ENCODE measurements at regions not wholly inside any gene's neighbourhood (a gene's known extent, or its start where the extent isn't known, plus 50 kb on each side); places are given as distances from the start of the nearest gene placed in this dataset.

DNA sequence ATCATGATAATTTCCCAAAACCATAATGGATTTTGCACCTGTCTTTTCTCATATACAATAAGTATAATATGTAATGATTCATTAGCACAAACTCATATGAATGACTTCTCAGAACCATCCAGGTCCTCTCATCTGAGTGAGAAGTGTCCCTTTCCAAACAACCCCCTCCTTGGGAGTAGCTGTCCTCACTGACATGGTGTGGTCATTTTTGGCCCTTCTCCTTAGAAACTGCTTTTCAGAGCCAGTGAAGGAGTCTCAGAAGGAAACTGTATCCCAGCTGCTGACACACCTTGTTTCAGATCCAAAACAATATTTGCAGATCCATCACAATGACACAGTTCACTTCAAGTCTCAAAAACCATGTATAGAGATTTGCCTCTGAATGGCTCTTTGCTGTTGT is 95.5 kb downstream of the MIS18A start:
- DNase-seq, result no peak

DNA sequence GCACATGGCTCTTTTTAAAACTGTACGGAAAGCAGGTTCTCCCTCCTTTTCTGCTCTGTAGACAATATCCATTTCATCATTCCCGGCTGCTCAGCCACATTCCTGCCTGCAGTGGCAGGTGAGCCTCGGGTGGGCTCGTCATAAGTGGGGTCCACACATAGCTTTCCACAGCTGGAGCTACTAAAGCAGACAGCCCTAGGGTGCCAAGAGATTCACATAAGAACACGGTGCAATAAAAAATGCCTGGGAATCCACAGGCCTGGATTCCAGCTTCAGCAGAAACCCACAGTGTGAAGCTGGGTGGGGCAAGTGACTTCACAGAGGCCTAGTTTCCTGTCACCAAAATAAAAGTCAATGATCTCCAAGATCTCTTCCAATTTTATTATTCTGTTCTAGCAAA is 96.4 kb downstream of the MIS18A start:
- DNase-seq, result no peak

DNA sequence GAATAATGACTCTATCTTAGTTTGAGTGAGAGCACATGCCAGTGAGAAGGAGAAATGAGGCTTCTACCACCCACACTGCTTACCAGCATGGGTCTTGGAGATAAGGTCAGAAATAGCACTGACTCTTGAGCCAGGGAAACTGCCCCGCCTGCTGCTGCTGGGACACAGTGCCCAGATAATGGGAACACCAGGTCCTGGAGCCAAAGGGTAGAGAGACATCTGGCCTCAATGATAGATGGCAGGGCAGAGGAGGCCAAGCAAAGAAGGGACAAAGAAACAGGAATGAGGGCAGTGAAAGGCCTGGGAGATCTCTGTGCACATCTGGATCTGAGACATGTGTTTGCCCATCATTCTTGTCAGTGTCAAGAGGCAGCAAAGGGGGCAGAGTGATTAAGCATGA is 97.4 kb downstream of the MIS18A start:
- DNase-seq, result no peak

DNA sequence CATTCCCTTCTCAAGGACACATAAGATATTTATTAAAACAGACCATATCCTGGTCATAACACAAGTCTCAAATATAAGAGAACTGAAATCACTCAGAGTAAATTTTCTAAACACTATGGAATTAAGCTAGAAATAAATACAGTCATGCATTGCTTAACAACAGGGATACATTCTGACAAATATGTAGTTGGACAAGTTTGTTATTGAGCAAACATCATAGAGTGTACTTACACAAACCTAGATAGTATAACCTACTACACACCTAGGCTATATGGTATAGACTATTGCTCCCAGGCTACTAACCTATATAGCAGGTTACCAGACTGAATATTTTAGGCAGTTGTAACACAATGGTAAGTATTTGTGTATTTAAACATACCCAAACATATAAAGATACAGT is 104.0 kb downstream of the MIS18A start:
- DNase-seq, result no peak

DNA sequence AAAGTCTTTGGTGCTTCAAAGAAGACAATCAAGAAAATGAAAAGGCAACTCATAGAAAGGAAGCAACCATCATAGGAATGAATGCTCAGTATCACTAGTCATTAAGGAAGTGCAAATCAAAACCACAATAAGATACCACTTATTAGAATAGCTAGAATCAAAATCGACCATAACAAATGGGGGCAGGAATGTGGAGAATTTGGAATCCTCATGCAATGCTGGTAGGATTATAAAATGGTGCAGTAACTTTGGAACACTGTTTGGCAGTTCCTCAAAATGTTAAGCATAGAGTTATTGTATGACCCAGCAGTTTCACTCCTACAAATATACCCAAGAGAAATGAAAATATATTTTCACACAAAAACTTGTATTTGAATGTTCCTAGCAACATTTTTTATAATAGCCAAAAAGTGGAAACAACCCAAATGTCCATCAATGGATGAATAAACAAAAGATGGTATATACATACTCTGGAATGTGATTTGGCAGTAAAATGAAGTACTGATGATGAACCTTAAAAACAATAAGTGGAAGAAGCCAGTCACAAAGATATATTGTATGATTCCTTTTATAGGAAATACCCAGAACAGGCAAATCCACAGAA is 105.6 kb downstream of the MIS18A start:
- DNase-seq, result no peak

DNA sequence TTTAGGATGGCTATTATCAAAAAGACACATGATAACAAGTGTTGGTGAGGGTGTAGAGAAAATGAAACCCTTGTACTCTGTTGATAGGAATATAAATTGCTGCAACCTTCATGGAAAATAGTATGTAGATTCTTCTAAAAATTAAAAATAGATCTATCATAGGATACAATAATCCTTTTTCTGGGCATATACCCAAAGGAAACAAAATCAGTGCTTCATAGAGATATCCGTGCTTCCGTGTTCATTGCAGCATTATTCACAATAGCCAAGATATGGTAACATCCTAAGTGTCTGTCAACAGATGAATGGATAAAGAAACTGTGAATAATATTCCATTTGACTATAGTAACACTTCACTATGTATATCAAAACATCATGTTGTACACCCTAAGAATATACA is 106.7 kb downstream of the MIS18A start:
- DNase-seq, result no peak

DNA sequence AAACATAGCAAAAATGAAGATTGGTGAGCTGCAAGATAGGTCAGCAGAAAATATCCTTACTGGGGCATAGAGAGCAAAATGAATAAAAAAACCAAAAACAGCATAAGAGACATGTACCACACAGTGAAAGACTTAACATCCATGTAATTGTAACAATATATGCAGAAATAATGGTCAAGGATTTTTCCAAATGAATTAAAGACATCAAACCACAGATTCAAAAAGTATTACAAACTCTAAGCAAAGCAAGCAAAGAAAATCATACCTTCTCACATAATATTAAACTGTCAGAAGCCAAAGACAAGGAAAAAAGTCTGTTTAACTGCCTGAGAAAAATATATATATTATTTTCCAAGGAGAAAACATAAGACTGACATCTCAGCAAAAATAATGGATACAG is 111.3 kb downstream of the MIS18A start:
- no peak for DNase-seq

DNA sequence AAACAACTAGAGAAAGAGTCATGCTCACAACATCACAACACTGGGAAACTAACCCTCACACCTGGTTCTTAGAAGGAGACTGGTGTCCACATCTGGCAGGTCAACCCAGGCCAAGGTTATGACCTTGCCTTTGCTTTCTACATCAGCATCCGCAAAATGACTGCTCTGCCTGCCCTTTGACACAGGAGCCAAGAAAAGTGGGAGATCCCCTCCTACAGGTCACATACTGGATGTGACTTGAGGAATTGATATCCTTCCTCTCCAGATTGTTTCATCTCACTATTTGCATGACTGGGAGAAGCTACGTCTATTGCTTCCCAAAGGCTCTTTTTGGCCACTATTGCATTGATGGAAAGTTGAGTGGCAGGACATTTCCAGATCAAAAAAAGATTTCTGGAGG is 115.5 kb downstream of the MIS18A start:
- DNase-seq, result no peak

DNA sequence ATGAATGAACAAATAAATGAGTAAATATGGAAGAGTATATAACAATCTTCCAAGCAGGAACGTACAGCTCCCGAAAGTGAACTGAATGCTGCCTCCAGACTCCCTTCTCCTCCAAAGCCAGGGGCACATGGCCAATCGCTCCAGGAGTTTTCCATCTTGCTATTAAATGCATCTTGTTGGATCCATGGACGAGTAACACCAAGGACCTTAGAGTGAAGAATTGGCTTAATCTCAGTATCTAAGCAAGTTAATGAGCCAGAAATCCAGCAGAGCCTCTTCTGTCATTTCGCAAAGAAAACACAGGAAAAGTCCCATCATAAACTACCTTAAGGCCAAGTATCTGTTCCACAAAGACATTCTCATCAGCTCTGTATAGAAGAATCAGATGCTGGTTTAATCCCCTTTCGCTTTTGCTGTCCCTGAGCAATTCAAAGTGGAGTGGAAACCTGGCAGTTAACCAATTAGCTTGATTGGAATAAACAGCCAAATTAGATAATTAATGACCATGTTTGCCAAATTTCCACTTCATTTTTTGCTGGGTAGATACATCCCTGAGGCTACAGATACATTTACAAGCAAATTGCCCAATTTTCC is 116.0 kb downstream of the MIS18A start:
- DNase-seq, result no peak

DNA sequence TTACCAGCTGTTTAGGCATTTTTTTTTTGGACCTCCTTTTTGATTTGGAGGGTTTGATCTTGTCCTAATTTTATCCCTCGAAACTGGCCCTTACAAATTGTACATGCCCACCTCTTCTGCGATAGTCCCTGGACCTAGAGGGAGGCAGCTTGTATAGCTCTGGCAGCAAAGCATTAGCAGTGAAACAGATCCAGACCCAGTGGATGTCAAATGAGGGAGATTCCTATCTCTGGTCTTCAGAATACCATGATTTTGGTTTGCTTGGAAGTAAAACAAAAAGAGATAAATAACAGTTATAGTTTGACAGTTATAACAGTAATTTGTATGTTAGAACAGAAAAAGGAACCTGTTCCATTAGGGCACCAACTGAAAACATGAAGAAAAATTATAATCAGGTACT is 123.6 kb downstream of the MIS18A start:
- no peak for DNase-seq

DNA sequence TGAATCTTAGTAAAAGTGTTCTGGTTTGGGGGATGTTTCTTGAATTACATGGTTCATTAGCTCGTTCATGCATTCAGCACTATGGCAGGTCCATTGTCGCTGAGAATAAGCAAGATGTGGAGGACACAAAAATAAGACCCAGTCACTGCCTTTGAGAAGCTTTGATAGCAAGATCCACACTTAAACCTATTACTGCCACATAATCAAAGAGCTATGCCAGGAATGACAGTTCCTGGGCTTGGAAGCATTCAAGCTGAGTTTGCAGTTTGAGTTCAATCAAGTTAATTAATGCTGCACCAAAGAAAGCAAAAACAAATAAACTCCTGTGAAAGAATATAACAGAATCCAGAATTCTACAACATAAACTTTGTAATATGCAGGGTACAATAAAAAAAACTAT is 131.8 kb downstream of the MIS18A start:
- no peak for DNase-seq

DNA sequence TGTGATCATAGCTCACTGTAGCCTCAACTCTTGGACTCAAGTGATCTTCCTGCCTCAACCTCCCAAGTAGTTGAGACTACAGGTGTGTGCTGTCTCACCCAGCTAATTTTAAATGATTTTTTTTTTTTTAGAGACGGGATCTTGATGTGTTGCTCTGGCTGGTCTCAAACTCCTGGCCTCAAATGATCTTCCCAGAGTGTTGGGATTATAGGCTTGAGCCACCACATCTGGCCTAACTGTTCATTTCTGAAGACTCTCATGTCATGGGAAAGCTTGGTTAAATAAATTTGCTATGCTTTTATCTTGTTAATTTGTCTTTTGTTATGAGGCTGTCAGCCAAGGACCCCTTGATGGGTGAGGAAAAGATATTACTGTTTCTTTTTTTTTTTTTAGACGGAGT is 134.0 kb downstream of the MIS18A start:
- DNase-seq, result no peak

DNA sequence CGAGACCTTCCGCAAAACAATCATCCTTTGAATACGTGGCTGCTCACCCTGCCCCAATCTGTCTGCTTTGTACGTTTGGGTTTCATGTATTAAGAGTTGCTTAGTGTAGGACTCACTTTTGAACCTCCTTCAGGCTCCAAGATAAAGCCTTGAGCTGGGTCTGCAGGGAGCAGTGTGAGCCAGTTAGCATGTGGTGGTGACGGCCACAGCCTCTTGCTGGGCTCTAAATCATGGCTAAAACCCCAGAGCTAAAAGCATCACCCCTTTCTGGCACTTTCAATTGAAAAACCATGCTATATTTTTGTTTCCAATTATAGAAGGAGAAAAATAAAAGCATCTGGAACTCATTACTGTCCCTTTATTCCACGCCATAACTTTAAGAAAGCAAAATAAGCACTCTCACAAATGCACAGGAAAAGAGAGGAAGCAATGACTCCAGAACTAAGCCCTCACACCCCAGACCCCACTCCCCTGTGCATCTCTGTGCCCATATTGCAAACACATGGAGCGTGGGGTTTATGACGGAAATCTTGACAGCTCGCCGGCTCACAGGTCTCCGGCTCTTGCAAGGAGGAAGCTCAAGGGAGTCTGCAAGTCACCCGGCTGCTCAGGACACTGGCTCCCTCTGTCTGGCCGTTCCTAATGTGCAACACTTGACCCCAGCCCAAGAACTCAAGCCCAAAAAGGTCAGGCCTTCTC is 135.5 kb downstream of the MIS18A start:
- DNase-seq, result no peak

DNA sequence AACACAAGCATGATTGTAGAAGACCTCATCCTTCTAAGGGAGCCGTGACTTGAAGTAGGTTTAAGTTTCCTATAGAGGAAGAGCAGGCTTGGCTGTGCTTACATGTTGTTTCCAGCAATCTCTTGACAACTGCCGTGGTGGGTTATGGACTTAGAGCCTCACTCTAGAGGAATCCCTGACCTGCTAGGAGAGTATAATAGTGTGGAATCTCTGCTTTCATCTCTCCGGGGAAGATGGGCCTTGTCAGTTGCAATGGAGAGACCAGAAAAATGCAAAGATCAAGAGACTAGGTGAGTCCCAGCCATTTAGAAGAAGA is 137.6 kb downstream of the MIS18A start:
- DNase-seq, result no peak

DNA sequence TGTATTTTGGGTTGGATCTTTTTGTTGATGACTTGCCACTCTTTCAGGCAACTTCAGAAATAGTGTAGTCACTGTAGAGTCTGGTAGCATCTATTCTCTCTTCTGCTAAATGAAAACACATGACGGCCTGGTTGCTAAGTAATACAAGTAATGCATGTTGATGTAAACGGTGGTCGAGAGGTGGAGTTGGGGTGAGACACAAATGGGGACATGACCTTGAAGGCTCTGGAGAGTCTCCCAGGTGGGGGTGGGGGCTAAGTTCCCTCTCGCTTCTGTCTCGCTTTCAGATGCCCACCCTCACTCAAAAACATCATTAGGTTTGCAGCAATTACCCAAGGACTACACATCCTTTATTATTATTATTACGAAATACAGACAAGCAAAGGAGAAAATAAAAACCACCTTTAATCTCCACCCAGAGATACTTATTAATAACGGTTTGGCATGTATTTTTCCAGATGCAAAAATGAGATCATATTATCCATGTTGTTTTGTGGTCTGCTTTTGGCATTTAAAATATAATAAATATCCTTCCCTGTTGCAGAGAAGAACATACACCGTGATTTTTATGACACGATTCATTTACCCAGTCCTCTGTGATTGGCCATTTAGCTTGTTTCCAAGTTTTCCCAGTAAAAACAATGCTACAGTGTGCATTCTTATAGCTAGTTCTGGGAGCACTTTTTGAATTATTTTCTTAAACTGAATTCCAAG is 138.1 kb downstream of the MIS18A start:
- DNase-seq, result no peak

DNA sequence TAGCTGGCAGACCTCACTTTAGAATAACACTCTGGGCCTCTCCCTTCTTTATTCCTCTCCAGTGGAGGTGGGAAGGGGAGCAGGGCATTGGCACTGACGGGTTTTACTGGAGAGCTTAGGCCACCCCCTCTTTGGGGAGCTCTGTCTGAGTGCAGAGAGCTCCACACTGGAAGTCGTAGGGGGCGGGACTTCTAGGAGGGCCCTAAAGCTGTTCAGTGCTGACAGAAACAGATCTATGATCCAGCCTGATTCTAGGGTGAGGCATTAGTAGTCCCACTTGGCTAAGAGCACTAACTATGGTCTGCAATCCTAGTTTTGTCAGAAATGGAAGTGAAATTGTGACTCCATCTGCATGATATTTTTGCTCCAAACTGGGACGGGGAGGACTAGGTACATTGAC is 138.7 kb downstream of the MIS18A start:
- no peak for DNase-seq

DNA sequence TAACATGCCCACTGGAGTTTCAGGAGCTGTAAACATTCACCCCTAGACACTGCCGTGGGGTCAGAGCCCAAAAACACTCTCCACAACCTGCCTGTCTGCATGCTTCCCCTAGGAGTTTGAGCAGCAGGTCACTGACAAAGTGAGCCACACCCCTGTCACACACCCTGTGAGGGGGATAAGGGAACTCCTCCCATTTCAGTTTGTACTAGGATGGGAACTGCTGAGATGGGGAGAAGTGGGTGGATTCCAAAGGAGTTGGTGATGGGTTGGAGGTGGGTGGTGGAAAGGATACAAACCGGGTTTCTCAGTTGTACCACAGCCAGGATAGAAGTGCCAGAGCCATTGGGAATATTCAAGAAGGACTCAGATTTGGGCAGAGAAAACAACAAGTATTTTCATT is 140.2 kb downstream of the MIS18A start:
- DNase-seq, result no peak

DNA sequence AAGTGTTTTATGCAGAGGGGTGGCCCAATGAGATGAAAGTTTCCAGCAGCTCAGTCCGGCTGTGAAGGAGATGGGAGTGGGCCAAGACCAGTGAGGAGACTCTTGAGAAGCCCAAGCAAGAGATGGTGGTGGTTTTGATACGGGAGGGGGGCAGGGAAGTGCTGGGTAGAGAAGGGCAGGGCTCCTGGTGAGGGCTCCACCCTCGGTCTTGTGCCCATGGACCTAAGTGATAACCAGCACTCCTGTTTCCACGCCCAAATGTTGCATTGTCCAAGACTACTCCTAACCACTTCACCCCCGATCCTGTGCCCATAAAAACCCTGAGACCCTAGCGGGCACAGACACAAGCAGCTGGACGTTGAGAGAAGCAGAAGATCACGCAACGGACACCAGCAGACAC is 140.9 kb downstream of the MIS18A start:
- DNase-seq, result no peak

DNA sequence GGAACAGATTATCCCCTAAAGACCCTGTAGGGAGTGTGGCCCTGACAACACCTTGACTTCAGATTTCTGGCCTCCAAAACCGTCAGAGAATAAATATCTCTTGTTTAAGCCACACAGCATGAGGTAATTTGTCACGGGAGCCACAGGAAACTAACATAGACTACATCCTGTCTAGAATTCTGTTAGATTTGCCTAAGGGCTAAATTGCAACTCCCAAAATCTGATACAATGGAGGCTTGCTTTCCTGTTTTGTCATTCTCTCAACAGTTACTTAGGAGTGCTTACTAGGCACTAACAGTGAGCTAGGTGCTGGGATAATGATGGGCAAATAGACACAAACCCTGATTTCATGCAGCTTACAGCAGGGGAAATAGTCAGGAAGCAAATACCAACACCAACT is 141.6 kb downstream of the MIS18A start:
- no peak for DNase-seq

DNA sequence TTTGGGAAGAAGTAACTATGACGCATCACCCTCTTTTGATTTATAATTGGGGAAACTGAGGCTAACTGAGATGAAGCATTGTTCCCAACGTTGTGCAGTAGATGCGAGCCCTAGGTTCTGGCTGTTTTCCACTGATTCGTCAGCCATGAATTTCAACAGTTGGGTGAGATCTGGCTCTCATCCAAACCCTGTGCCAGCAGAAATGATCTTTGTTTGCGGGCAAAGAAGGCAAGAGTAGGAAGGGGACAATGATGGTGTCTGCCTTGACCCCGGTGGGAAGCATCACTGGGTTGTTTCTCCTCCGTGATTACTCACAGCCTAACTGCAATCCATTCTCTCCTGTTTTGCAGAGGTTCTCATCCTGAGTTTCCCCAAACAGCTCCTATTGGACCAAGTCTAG is 142.3 kb downstream of the MIS18A start:
- DNase-seq, result no peak

DNA sequence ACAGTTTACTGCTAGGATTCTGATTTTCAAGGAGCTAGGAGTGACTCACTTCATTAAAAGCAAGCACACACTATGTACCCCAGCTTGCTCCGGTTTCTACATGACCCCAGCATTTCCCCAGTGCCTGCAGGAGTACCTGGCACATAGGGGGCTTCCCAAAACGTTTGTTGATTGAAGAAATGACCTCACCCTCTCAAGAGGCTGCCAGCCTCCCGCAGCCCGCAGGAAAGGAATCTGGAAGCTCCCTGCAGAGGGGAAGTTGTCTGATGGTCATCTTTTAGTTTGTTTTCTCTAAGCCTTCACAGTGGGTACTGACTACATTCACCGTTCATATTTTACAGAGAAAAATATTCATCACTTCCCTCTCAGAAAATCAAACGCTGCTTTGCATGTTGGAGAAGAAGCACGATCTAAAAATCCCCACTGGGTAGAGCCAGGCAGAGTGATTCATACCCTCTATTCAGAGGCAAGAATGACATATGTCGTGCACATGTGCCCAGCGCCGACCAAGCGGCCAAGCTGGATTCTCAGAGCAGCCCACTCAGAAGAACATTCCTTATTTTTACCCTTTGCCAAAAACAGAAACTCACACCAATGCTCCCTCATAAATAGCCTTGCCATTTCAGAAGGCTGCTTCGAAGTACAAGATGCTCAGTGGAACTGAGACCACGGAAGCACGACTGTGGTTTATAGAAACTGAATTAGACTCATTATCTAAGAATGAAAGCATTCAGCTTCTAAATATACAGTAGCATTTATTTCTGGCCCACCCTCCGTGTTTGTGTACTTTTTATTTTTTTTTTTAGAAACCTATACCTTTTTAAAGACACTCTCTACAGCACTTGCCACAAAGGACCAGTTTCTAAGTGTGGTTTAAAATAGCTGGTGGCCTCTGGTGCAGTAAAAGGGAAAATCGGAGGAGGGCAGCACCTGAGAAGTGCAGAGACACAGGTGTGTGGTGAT is 143.2 kb downstream of the MIS18A start:
- DNase-seq, result no peak

DNA sequence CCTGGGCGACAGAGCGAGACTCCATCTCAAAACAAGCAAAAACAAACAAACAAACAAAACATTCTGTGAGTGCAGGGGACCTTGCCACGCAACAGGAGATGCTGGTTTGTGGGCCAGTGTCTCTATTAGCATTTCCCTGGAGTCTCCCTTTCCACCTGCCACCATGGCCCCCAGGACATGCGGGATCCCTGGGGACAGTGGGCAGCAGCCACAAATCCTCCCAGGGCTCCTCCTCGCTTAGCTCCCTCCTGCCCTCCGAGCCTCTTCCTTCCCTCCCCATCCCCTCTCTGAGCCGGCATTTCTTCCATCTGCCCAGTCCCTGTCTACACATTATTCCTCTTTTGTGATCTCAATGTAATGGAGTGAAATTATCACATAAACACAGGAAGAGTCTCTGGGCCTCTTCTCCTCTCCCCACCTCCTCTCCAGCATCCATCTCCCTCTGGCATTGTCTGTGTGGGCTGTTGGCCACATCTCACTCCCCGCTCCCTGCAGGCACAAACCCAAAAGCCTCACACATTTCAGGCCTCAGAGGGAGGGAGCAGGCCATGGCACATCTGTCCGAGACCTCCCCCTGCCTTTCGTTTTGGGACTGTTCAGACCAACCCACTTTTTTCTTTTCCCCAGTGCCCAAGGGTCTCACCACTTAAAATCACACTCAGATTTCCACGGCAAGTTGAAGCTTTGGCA is 144.3 kb downstream of the MIS18A start:
- no peak for DNase-seq

Measured in suppressor macrophage (primary cell).